GM12865 (cell line): ENCODE measurements at regions not wholly inside any gene's neighbourhood (a gene's known extent, or its start where the extent isn't known, plus 50 kb on each side); places are given as distances from the start of the nearest gene placed in this dataset.

ENCODE experiments used
- DNase-seq: peaks from one replicate; pipeline ENCODE4 v3.0.0; 2010; ENCODE audit warnings: low read depth
- H3K4me3 ChIP-seq: 2 replicates; pipeline ENCODE4 v1.5.1; 2011; ENCODE audit warnings: mild to moderate bottlenecking, low read depth, low read length, control low read depth
- TF ChIP-seq, protein P1 (sequence below): IDR thresholded peaks from 2 replicates; pipeline ENCODE4 v1.5.1; 2011; ENCODE audit warnings: low read length, control low read depth, low read depth, inconsistent platforms; ENCODE audit not compliant: insufficient read depth; ENCODE audit errors: missing control alignments

DNA sequence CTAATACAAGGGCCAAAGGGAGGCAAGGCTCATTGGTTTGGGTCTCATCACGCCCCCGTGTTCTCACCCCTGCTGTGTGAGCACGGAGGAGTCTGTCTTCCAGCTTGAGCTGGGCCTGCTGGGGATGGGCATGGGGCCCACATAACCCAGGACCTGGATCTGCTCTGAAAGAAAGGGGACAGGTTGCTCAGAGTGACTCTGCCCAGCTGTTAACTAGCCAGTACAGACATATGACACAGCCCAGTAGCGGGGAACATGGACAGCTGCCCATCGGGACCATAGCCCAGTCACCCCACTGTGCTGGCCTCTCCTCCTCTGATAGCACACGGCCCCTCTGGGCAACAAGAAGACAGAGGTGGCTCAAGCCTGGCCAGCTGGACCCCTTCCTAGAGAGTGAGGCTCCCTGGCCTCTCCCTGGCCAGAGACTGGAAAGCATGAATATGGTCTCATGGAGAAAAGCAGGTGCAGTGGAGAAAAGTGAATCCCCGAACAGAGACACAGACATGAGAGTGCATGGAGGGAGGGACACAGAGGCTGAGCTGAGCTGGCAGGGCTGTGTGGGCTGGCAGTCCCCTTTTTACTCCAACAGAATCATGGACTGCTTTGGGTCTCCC lies 973.9 kb downstream of the BRD1 start:
- TF ChIP-seq, protein P1, sequence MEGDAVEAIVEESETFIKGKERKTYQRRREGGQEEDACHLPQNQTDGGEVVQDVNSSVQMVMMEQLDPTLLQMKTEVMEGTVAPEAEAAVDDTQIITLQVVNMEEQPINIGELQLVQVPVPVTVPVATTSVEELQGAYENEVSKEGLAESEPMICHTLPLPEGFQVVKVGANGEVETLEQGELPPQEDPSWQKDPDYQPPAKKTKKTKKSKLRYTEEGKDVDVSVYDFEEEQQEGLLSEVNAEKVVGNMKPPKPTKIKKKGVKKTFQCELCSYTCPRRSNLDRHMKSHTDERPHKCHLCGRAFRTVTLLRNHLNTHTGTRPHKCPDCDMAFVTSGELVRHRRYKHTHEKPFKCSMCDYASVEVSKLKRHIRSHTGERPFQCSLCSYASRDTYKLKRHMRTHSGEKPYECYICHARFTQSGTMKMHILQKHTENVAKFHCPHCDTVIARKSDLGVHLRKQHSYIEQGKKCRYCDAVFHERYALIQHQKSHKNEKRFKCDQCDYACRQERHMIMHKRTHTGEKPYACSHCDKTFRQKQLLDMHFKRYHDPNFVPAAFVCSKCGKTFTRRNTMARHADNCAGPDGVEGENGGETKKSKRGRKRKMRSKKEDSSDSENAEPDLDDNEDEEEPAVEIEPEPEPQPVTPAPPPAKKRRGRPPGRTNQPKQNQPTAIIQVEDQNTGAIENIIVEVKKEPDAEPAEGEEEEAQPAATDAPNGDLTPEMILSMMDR: no peak
- H3K4me3 ChIP-seq: no peak overlapping the region
- no peak for DNase-seq

DNA sequence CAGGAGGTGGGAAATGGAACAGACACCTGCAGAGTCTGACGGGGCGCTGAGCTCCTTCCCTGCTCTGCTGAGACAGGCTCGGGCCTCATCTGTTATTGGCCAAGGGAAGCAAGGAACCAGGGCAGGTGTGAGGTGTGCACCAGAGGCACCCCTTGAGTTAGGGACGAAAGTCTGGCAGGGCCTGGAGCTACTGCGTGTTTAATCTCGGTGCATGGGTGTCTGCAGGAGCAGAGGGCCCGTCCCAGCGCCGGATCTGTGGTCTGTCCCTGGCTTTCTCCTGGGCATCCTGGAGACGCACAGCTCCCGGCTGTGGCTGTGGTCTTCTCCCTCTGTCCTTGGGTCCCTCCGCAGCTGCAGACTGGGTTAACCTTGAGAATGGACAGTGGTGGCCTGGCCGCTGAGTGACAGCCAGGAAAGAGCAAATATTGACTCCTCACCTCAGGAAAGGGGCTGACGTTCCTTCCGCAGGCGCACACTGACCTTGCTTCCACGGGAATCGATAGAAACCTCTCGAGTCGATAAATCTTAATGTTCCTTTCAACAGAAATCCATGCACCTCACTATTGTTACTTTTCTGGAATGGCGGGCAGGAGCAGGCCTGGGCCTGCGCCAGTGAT lies 975.6 kb downstream of the BRD1 start:
- TF ChIP-seq, protein P1: no peak
- DNase-seq: no peak
- no peak overlapping the region for H3K4me3 ChIP-seq

DNA sequence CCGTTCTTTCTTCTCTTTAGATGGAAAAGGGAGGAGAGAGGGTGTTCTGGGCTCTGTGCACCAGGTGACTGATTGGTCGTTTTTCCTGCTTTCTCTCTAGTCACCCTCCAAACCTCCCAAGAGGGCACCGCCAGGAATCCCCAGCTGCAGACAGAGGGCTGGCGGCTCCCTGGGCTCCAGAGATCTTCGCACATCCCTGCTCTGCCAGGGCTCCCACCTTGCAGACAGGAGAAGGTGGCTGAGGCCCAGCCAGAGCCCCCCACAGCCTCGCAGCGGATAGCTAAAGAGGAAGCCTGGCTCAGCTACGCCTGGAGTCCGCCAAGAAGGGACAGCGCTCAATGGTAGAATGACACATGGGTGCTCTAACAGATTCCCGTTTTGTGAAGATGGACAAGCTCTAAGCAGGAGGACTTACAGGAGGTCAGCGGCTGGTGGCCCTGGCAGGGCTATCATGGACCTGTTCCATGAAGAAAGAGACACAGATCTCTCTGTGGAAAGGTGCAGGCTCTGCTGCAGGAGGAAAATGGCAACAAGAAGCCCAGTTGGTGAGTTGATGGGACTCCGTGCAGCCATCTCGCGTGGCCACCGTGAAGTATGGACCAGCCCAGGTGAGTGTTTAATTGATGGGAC lies 976.9 kb downstream of the BRD1 start:
- DNase-seq: no peak
- TF ChIP-seq, protein P1: no peak
- H3K4me3 ChIP-seq: no peak overlapping the region

DNA sequence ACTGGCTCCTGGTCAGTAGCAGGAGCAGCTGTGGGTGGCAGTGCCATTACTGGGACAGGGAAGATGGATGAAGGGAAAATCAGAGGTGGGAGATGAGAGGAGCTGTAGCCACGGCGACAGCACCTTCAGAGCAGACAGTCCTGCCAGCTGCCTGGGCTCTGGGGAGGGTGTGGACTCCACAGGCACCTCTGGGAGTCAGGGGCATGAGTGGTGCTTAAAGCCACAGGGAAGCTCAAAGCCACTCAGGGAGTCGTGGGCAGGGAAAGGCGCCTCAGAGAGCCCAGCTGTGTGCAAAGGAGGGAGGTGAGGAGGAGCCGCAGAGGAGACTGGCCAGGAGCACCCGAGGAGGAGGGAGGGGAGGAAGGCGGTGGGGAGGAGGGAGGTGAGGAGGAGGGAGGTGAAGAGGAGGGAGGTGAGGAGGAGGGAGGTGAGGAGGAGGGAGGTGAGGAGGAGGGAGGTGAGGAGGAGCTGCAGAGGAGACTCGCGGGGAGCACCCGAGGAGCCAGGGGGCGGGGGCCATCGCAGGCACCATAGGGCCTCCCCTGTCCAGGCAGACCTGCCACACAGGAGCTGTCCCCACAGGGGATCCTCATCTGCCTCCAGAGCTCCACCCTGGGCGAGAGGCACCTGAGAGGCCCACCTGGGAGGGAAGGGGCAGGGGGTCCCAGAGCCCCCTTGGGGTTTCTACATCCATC lies 977.6 kb downstream of the BRD1 start:
- DNase-seq: no peak
- TF ChIP-seq, protein P1: no peak
- no peak overlapping the region for H3K4me3 ChIP-seq

DNA sequence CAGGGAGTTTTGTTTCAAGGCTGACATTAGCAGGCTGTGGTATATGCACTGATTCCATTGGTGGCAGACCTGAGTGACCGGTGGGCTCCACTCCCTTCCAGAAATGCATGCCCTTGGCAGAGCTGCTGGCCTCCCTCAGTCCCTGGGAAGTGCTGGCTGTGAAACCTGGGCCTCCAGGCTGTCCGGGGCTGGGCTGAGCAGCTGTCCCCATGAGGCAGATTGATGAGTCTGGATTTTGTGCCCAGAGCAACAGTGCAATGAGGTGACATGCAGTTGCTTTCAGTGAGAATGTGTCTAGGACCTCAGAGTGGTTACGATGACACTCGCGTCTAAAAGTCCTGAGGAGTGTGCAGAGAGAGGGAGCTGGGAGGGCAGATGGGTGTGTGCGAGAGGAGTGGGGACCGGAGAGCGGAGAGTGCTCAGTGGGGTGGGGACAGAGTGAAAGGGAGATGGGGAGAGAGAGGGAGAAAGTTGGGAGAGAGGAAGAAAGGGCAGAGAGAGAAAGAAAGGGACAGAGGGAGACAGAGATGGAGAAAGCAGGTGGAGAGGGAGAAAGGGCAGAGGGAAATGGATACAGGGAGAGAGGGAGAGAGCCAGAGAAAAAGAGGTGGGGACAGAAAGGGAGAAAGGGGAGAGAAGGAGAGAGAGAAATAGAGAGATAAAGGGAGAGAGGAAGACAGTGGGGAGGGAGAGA lies 978.3 kb downstream of the BRD1 start:
- TF ChIP-seq, protein P1: no peak
- H3K4me3 ChIP-seq: no peak overlapping the region
- DNase-seq: no peak

DNA sequence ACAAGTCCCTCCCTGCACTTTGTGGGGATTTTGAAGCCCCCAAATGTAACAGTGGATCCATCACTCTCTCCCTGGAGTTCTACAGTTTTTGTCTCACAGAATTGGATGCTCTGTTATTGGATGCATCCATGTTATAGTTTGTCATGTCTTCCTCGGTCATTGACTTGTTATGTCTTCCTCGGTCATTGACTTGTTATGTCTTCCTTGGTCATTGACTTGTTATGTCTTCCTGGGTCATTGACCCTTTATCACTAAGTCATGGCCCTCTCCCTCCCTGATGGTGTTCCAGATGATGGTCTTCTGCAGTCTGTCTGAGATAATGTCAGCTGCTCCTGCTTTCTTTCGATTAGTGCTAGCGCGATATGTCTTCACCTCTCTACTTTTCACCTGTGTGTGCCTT lies 981.5 kb downstream of the BRD1 start:
- no peak for DNase-seq
- H3K4me3 ChIP-seq: no peak overlapping the region
- TF ChIP-seq, protein P1: no peak
